BLaER1 (cell line): ENCODE measurements at regions not wholly inside any gene's neighbourhood (a gene's known extent, or its start where the extent isn't known, plus 50 kb on each side); places are given as distances from the start of the nearest gene placed in this dataset.

ENCODE experiments used
- H3K27ac ChIP-seq: shearing (Covaris generic); formaldehyde crosslinking; 2 replicates; pipeline ENCODE4 v1.8.1; 2022
- H3K27me3 ChIP-seq: shearing (Covaris generic); formaldehyde crosslinking; 2 replicates; pipeline ENCODE4 v1.8.1; 2022
- H3K36me3 ChIP-seq: shearing (Covaris generic); formaldehyde crosslinking; 2 replicates; pipeline ENCODE4 v1.8.1; 2022
- H3K4me1 ChIP-seq: shearing (Covaris generic); formaldehyde crosslinking; 2 replicates; pipeline ENCODE4 v1.8.1; 2022
- H3K4me2 ChIP-seq: shearing (Covaris generic); formaldehyde crosslinking; 2 replicates; pipeline ENCODE4 v1.8.1; 2022
- H3K4me3 ChIP-seq: shearing (Covaris generic); formaldehyde crosslinking; 2 replicates; pipeline ENCODE4 v1.8.1; 2022
- H3K9ac ChIP-seq: shearing (Covaris generic); formaldehyde crosslinking; 2 replicates; pipeline ENCODE4 v1.8.1; 2022
- H3K9me3 ChIP-seq: shearing (Covaris generic); formaldehyde crosslinking; 2 replicates; pipeline ENCODE4 v1.8.1; 2022
- H4K20me1 ChIP-seq: shearing (Covaris generic); formaldehyde crosslinking; 2 replicates; pipeline ENCODE4 v1.8.1; 2022
- Cebpa-rat ChIP-seq: shearing (Covaris generic); IDR thresholded peaks from 2 replicates; pipeline ENCODE4 v1.8.1; 2022

GRCh38 chr1:30259631-30260030, 463.8 kb downstream of the MATN1 start:
- H4K20me1 ChIP-seq = no peaks in the 10 kb centered on the region
- no peak for TF ChIP-seq Cebpa-rat
- no peak overlapping the region for H3K4me2 ChIP-seq
- H3K36me3 ChIP-seq = no peaks in the 10 kb centered on the region
- H3K9ac ChIP-seq = no peak overlapping the region
- H3K27ac ChIP-seq = no peak overlapping the region
- H3K27me3 ChIP-seq = no peaks in the 10 kb centered on the region
- H3K4me3 ChIP-seq = no peak overlapping the region
- H3K9me3 ChIP-seq = no peaks in the 10 kb centered on the region
- H3K4me1 ChIP-seq = peaks cover 6% of the 10 kb centered on the region; the same call in 1 of the 2 replicates

- H3K4me3 ChIP-seq = no peak overlapping the region
- H3K4me1 ChIP-seq = peaks cover 6% of the 10 kb centered on the region; the same call in 1 of the 2 replicates
- no peak for TF ChIP-seq Cebpa-rat
- H4K20me1 ChIP-seq = no peaks in the 10 kb centered on the region
- H3K9ac ChIP-seq = no peak overlapping the region
- H3K36me3 ChIP-seq = no peaks in the 10 kb centered on the region
- peak overlapping the region; percentile 17; the same call in 1 of the 2 replicates for H3K4me2 ChIP-seq
- no peak overlapping the region for H3K27ac ChIP-seq
- no peaks in the 10 kb centered on the region for H3K27me3 ChIP-seq
- no peaks in the 10 kb centered on the region for H3K9me3 ChIP-seq
Measured at GRCh38 chr1:30258876-30259275, 464.5 kb downstream of the MATN1 start.

- Histone ChIP-seq H3K9ac (no peak overlapping the region), H3K4me3 (no peak overlapping the region), H3K4me2 (peak overlapping the region; percentile 17; the same call in 1 of the 2 replicates), H3K4me1 (peaks cover 6% of the 10 kb centered on the region; the same call in 1 of the 2 replicates), H3K9me3 (no peaks in the 10 kb centered on the region), H3K36me3 (no peaks in the 10 kb centered on the region), H4K20me1 (no peaks in the 10 kb centered on the region), H3K27me3 (no peaks in the 10 kb centered on the region), H3K27ac (no peak overlapping the region)
- TF ChIP-seq Cebpa-rat = no peak
Measured at GRCh38 chr1:30258471-30258870, 464.9 kb downstream of the MATN1 start.

- no peaks in the 10 kb centered on the region for H3K27me3 ChIP-seq
- no peak overlapping the region for H3K27ac ChIP-seq
- no peaks in the 10 kb centered on the region for H3K9me3 ChIP-seq
- H3K9ac ChIP-seq = no peak overlapping the region
- peaks cover 6% of the 10 kb centered on the region; the same call in 1 of the 2 replicates for H3K4me1 ChIP-seq
- TF ChIP-seq Cebpa-rat = no peak
- no peak overlapping the region for H3K4me2 ChIP-seq
- H3K4me3 ChIP-seq = no peak overlapping the region
- no peaks in the 10 kb centered on the region for H4K20me1 ChIP-seq
- no peaks in the 10 kb centered on the region for H3K36me3 ChIP-seq
Measured at GRCh38 chr1:30257742-30258380, 465.5 kb downstream of the MATN1 start.

GRCh38 chr1:30257322-30257721, 466.1 kb downstream of the MATN1 start:
- Histone ChIP-seq H3K4me1 (peaks cover 6% of the 10 kb centered on the region; the same call in 1 of the 2 replicates), H3K9me3 (no peaks in the 10 kb centered on the region), H3K9ac (no peak overlapping the region), H3K4me3 (no peak overlapping the region), H3K36me3 (no peaks in the 10 kb centered on the region), H3K4me2 (no peak overlapping the region), H4K20me1 (no peaks in the 10 kb centered on the region), H3K27ac (no peak overlapping the region), H3K27me3 (no peaks in the 10 kb centered on the region)
- no peak for TF ChIP-seq Cebpa-rat

GRCh38 chr1:30256911-30257310, 466.5 kb downstream of the MATN1 start:
- H3K27me3 ChIP-seq = no peaks in the 10 kb centered on the region
- peaks cover 6% of the 10 kb centered on the region; the same call in 1 of the 2 replicates for H3K4me1 ChIP-seq
- H4K20me1 ChIP-seq = no peaks in the 10 kb centered on the region
- H3K4me2 ChIP-seq = no peak overlapping the region
- no peaks in the 10 kb centered on the region for H3K36me3 ChIP-seq
- no peak overlapping the region for H3K27ac ChIP-seq
- no peak overlapping the region for H3K9ac ChIP-seq
- H3K9me3 ChIP-seq = no peaks in the 10 kb centered on the region
- H3K4me3 ChIP-seq = no peak overlapping the region
- no peak for TF ChIP-seq Cebpa-rat

- no peak overlapping the region for H3K4me3 ChIP-seq
- no peak overlapping the region for H3K9ac ChIP-seq
- H3K4me2 ChIP-seq = no peak overlapping the region
- no peaks in the 10 kb centered on the region for H3K9me3 ChIP-seq
- H3K27me3 ChIP-seq = no peaks in the 10 kb centered on the region
- H3K27ac ChIP-seq = no peak overlapping the region
- no peak for TF ChIP-seq Cebpa-rat
- no peaks in the 10 kb centered on the region for H3K36me3 ChIP-seq
- no peaks in the 10 kb centered on the region for H4K20me1 ChIP-seq
- peaks cover 6% of the 10 kb centered on the region; the same call in 1 of the 2 replicates for H3K4me1 ChIP-seq
Measured at GRCh38 chr1:30255111-30255724, 468.2 kb downstream of the MATN1 start.

GRCh38 chr1:30253807-30254440, 469.5 kb downstream of the MATN1 start:
- Histone ChIP-seq H3K4me3 (no peak overlapping the region), H3K27ac (no peak overlapping the region), H3K4me2 (no peak overlapping the region), H3K9ac (no peak overlapping the region), H3K4me1 (peaks cover 3% of the 10 kb centered on the region; the same call in 1 of the 2 replicates), H3K9me3 (no peaks in the 10 kb centered on the region), H3K36me3 (no peaks in the 10 kb centered on the region), H3K27me3 (no peaks in the 10 kb centered on the region), H4K20me1 (no peaks in the 10 kb centered on the region)
- no peak for TF ChIP-seq Cebpa-rat

- Histone ChIP-seq H4K20me1 (no peaks in the 10 kb centered on the region), H3K4me1 (no peaks in the 10 kb centered on the region), H3K9me3 (no peaks in the 10 kb centered on the region), H3K4me2 (no peak overlapping the region), H3K27me3 (no peaks in the 10 kb centered on the region), H3K36me3 (no peaks in the 10 kb centered on the region), H3K9ac (no peak overlapping the region), H3K27ac (no peak overlapping the region), H3K4me3 (no peak overlapping the region)
- TF ChIP-seq Cebpa-rat = no peak
Measured at GRCh38 chr1:30253361-30253760, 470.0 kb downstream of the MATN1 start.
